Activated CD4-positive, alpha-beta T cell treated with anti-CD3 and anti-CD28 coated beads, Interleukin-2, amount 50 U/mL, for 16 hours (primary cell): ENCODE measurements at regions not wholly inside any gene's neighbourhood (a gene's known extent, or its start where the extent isn't known, plus 50 kb on each side); places are given as distances from the start of the nearest gene placed in this dataset.
"Not testable (repeated sequence)": the region's sequence is repeated elsewhere in the genome, so short reads cannot be mapped to it uniquely, and the experiment has no call there.

Source experiments
- DNase-seq: peaks from one replicate; pipeline ENCODE4 v3.0.0-alpha.2; 2020

DNA sequence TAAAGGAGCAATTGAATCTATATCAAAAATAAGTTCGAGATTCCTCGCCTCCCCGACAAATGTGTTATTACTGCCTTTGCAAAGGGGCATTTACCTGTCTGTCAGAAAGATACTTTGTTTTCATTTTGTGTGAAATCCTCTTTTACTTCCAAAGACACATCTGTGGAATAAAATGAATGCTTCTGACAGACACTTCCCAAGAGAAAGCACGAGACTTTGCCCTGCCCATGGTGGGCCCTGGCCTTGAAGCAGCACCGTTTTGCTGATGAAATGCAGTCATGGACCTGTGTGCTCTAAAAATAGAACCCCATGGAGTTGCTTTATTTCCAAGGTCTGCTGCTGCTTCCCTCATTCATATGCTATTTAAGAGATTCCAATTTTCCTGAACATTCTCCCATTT lies 85.9 kb upstream of the USP47 start:
- no peak for DNase-seq

DNA sequence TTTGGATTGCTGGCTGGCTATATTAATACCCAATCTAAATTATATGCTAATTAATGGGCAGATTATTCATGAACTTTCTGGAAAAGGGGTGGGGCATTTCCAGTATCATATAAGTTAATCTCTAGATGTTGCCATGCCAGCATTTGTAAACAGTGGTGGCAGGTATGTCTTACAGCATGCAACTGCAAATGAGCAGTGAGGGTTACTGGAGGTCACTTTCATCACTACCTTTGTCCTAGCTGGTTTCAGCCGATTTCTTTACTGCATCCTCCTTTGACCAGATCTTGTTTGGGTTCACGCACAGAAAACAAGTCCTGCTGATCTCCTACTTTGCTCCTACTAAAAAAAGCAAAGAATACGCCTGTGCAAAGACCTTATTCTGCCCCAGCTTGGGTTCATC lies 89.1 kb upstream of the USP47 start:
- DNase-seq: no peak

DNA sequence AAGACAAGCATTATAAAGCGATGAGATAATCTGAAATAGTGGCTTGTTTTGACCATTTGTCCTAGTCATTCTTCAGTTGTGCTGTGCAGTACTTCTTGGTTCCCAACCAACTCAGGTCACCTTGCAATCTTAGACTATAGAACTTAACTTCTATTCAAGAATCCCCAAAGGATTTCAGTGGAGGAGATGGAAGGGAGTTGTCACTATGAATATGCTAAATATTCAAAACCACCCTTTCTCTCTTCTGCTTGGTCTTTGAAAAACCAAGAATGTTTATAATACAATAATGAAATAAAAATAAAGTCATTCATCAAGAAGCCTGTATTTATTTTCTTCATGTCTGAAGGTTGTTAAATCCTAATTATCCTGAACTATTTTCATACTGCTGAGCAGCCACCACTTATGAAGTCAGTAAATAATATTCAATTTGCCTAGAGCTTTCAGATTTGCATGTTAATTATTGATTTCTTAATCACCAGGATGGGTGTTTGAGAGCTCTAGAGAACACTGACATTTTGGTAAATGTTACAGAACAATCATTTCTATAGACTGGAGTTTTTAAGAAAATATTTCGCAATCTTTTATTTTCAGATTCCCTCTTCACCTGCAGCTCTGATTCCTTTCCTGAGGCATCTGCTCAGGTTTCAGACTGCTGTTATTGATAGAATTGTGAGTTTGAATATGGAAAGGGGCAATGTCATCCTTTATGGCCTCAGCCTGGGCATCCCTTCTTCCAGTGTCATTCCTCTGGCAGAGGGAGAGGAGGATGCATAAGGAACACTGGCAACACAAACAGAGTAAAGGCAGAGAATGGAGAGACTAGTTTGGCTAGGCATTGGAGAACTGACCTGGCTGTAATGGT lies 91.5 kb upstream of the USP47 start:
- no peak for DNase-seq

- DNase-seq: no peak
These were observed 92.9 kb upstream of the USP47 start for GRCh38 chr11:11748706-11749365.

DNA sequence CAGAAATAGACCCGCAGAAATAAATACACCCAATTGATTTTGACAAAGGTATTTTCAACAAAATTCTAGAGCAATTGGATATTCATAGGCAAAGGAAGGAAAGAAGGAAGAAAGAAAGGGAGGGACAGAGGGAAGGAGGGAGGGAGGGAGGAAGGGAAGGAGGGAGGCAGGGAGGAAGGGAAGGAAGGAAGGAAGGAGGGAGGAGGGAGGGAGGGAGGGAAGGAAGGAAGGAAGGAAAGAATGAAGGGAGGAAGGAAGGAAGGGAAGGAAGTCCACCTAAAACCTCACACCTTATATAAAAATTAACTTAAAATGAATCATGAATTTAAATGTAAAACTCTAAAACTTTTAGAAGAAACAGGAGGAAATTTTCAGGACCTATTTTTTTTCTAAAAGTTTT lies 94.2 kb upstream of the USP47 start:
- DNase-seq: no peak

- no peak for DNase-seq
These were observed 95.3 kb upstream of the USP47 start for GRCh38 chr11:11746449-11746848.

- no peak for DNase-seq
These were observed 98.6 kb upstream of the USP47 start for GRCh38 chr11:11743216-11743615.

DNA sequence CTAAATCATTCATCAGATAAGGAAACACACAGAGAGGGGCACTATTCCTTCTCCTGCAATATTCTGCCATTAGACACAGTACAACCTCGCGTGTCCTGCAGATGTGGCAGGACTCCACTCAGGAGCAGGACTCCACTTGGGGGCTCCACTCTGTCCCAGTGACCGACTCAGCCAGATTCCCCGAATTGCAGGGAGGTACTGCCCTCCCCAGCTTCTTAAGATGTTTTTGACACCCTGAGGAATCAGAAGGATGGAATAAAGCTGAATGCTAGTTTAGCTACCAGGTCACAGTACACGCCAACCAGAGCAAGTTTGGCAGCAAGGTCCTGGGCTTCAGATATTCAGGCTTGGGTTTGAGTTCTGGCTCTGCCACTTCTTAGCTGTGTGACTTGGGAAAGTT lies 99.3 kb upstream of the USP47 start:
- DNase-seq: no peak

- DNase-seq: no peak
These were observed 100.9 kb upstream of the USP47 start for GRCh38 chr11:11740836-11741235.

GRCh38 chr11:11740073-11740702 lies 101.6 kb upstream of the USP47 start:
- no peak for DNase-seq

GRCh38 chr11:11738370-11738769 lies 103.4 kb upstream of the USP47 start:
- DNase-seq: no peak

- DNase-seq: no peak
These were observed 106.2 kb upstream of the USP47 start for GRCh38 chr11:11735586-11735985.

GRCh38 chr11:11733246-11733747 lies 108.5 kb upstream of the USP47 start:
- DNase-seq: no peak

- no peak for DNase-seq
These were observed 109.7 kb upstream of the USP47 start for GRCh38 chr11:11732116-11732515.

DNA sequence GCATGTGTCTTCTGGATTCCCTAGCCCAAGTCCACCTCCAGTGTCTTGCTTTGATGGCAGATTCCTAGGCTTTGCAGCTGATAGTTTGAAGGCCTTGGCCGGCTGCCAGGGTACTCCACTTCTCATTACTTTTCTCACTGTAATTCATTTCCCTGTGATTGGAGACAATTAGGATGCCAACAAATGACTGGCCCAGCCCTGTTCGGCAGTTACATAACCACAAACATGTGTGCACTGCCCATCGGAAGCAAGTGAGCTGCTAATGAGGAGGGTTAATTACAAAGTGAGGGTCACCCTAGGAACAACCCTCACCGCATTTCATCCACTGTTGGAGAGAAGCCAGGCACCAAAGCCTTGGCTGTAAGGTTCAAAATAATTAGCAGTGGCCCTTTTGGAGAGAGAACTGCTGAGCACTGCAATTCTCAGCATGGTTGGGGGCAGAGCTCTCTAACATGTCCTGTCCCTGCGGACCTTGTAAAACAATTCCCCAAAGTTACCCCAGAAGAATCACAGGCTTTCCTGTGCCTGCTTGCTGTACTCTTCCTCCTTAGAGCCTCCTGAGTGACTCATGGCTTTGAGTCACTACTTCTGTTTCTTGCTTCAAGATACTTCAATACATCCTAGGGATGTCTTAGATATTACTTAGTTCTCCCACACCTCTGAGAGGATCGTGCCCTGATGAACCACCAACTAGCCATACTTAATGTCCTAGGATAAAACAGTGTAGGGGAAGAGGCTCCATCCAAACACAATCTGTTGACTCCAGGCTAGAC lies 109.7 kb upstream of the GALNT18 start:
- no peak for DNase-seq

- no peak for DNase-seq
These were observed 106.6 kb upstream of the GALNT18 start for GRCh38 chr11:11728386-11728785.

- DNase-seq: no peak
These were observed 103.6 kb upstream of the GALNT18 start for GRCh38 chr11:11725438-11725837.

- DNase-seq: no peak
These were observed 103.2 kb upstream of the GALNT18 start for GRCh38 chr11:11724994-11725393.

DNA sequence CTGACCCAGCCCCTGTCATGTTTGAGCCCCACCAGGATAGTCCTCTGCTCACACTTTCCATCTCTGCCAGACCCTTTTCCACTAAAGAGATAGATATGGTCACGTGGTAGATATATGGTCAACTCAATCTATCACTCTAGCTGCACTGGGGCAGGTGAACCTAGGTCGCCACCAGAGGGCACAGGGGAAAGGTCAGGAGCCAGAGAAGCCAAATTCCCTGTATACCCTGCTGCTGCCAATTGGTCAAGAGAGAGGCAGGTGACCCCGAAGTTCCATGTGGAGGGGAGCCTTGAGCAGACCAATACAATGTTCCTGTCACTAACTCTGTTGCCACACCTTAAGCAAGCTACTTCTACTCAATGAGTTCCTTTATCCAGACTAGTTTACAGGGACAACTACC lies 101.1 kb upstream of the GALNT18 start:
- no peak for DNase-seq

DNA sequence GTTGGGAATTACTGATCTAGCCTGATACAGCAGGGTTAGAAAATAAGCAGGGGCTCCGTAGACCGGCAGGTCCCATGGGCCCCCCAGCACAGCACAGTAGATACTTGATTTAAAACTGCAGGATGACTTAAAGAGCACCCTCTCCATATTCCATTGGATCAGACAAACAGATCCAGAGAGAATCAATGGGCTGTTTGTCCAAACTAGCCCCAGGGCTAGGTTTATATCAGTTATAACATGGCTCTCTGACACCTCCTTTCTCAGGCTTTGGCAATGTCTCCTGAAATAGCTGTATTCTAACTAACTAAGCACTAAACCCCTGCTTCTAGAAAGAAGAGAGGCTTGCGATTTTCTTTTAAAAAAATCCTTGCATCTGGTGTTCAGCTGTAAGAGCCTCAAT lies 100.4 kb upstream of the GALNT18 start:
- DNase-seq: no peak

DNA sequence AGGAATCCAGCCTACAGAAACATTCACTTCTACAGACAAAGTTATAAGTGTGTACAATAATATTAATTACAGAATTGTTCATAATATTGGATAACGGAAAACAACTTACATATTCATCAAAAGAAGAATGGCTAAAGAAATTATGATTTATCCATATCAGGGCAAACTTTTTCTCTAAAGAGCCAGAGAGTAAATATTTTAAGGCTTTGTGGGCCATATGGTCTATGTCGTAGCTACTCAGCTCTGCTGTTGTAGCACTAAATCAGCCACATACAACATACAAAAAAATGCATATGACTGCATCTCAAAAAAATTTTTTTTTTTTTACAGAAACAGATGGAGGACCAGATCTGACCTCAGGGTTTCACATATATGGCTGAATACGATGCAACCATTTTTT lies 96.7 kb upstream of the GALNT18 start:
- no peak for DNase-seq

- DNase-seq: no peak
These were observed 95.4 kb upstream of the GALNT18 start for GRCh38 chr11:11717064-11717725.

- not testable (repeated sequence) for DNase-seq
These were observed 93.3 kb upstream of the GALNT18 start for GRCh38 chr11:11715075-11715474.
